Stimulated activated CD8-positive, alpha-beta memory T cell treated with anti-CD3 and anti-CD28 coated beads, Interleukin-15, amount 100 ng/mL, for 1 hour (primary cell): ENCODE measurements at regions not wholly inside any gene's neighbourhood (a gene's known extent, or its start where the extent isn't known, plus 50 kb on each side); places are given as distances from the start of the nearest gene placed in this dataset.
"Not testable (repeated sequence)": the region's sequence is repeated elsewhere in the genome, so short reads cannot be mapped to it uniquely, and the experiment has no call there.

ENCODE experiments used
- DNase-seq: peaks from one replicate; pipeline ENCODE4 v3.0.0-alpha.2; 2020; ENCODE audit warnings: low read depth

- DNase-seq, result no peak
Measured at GRCh38 chr5:130479045-130479804, 575.0 kb downstream of the CHSY3 start.

GRCh38 chr5:130476325-130476724 lies 572.1 kb downstream of the CHSY3 start:
- DNase-seq, result no peak

GRCh38 chr5:130462516-130462915 lies 558.3 kb downstream of the CHSY3 start:
- DNase-seq, result no peak

GRCh38 chr5:130455175-130455574 lies 550.9 kb downstream of the CHSY3 start:
- DNase-seq, result no peak

- DNase-seq, result no peak
Measured at GRCh38 chr5:130452744-130453143, 548.5 kb downstream of the CHSY3 start.

GRCh38 chr5:130436430-130436829 lies 532.2 kb downstream of the CHSY3 start:
- no peak for DNase-seq

- DNase-seq, result no peak
Measured at GRCh38 chr5:130427222-130427955, 523.1 kb downstream of the CHSY3 start.

GRCh38 chr5:130425424-130425823 lies 521.2 kb downstream of the CHSY3 start:
- no peak for DNase-seq

- DNase-seq, result no peak
Measured at GRCh38 chr5:130424341-130424740, 520.1 kb downstream of the CHSY3 start.

- DNase-seq, result no peak
Measured at GRCh38 chr5:130402906-130403305, 498.6 kb downstream of the CHSY3 start.

- no peak for DNase-seq
Measured at GRCh38 chr5:130400091-130400490, 495.8 kb downstream of the CHSY3 start.

GRCh38 chr5:130398825-130399224 lies 494.6 kb downstream of the CHSY3 start:
- DNase-seq, result no peak

- not testable (repeated sequence) for DNase-seq
Measured at GRCh38 chr5:130397727-130398126, 493.5 kb downstream of the CHSY3 start.

GRCh38 chr5:130397132-130397531 lies 492.9 kb downstream of the CHSY3 start:
- no peak for DNase-seq

- not testable (repeated sequence) for DNase-seq
Measured at GRCh38 chr5:130391727-130392264, 487.5 kb downstream of the CHSY3 start.

- no peak for DNase-seq
Measured at GRCh38 chr5:130386155-130386554, 481.9 kb downstream of the CHSY3 start.

GRCh38 chr5:130385656-130386055 lies 481.4 kb downstream of the CHSY3 start:
- no peak for DNase-seq

- DNase-seq, result no peak
Measured at GRCh38 chr5:130365956-130366355, 461.7 kb downstream of the CHSY3 start.

GRCh38 chr5:130350131-130350530 lies 445.9 kb downstream of the CHSY3 start:
- no peak for DNase-seq

- no peak for DNase-seq
Measured at GRCh38 chr5:130337179-130337888, 433.1 kb downstream of the CHSY3 start.

GRCh38 chr5:130335117-130335516 lies 430.9 kb downstream of the CHSY3 start:
- DNase-seq, result no peak

- no peak for DNase-seq
Measured at GRCh38 chr5:130333089-130333488, 428.8 kb downstream of the CHSY3 start.

- DNase-seq, result no peak
Measured at GRCh38 chr5:130331332-130331731, 427.1 kb downstream of the CHSY3 start.
